K562 (cell line): ENCODE measurements at regions not wholly inside any gene's neighbourhood (a gene's known extent, or its start where the extent isn't known, plus 50 kb on each side); places are given as distances from the start of the nearest gene placed in this dataset.

ENCODE experiments used
- ATAC-seq: fragments of 200-7000 bp; cut with Tn5 transposase; 3 replicates; pipeline ENCODE4 v1.9.1; 2020; ENCODE audit warnings: moderate library complexity
- BruUV-seq: library from RNA; stranded (reverse); fragments of 400-500 nt; replicated peaks from 2 replicates; lab custom pipeline; 2021; lab: Mats Ljungman, UMichigan
- CTCF ChIA-PET: fragments of 300-600 bp; formaldehyde crosslinking; extraction: SDS; loops from one replicate; lab custom pipeline; 2021; ENCODE audit warnings: low intra/inter-chr PET ratio; lab: Yijun Ruan, JAX
- POLR2A ChIA-PET: fragments of 300-600, 350-650 bp; sonication (Branson Sonifier 250); formaldehyde crosslinking; extraction: SDS; loops from one replicate; lab custom pipeline; 2021; ENCODE audit warnings: antibody characterized with exemption, inconsistent platforms; lab: Yijun Ruan, JAX
- DNase-seq, 4 experiments: peaks; one replicate each; pipeline versions ENCODE4 v3.0.0 to v3.0.0-alpha.2; 2011 to 2018; ENCODE audit warnings: low spot score in 3 of 4, mixed read lengths in 3 of 4; ENCODE audit errors: extremely low read depth in 1 of 4
- FAIRE-seq: peaks from 2 replicates; lab custom pipeline; 2011; peaks lifted over from hg19 to GRCh38; lab: Jason Lieb, UNC
- H2AFZ ChIP-seq: 2 replicates; pipeline ENCODE4 v1.6.0; 2011; ENCODE audit warnings: low read depth, low read length, control low read depth, inconsistent platforms
- H3K27ac ChIP-seq: fragments of 200-600 bp; 3 replicates; pipeline ENCODE4 v1.8.0; 2011; ENCODE audit warnings: low read depth, mild to moderate bottlenecking, control low read depth, inconsistent platforms, low read length, moderate library complexity, mixed read lengths; ENCODE audit errors: extremely low read depth
- H3K27me3 ChIP-seq, 2 experiments: fragments of 300-600 bp in 1 of 2; 2 replicates in 1 of 2; 3 replicates in 1 of 2; pipeline versions ENCODE4 v1.6.0 to v1.8.0; 2011; ENCODE audit warnings: inconsistent platforms in 2 of 2, low read length in 2 of 2, mild to moderate bottlenecking in 1 of 2, mixed read lengths in 1 of 2, moderate library complexity in 1 of 2; ENCODE audit not compliant: control insufficient read depth in 2 of 2, insufficient read depth in 2 of 2
- H3K36me3 ChIP-seq: fragments of 300-600 bp; 3 replicates; pipeline ENCODE4 v1.8.0; 2011; ENCODE audit warnings: mild to moderate bottlenecking, low read length, inconsistent platforms; ENCODE audit not compliant: control insufficient read depth, insufficient read depth
- H3K4me1 ChIP-seq, 2 experiments: fragments of 200-600 bp in 1 of 2; replicated peaks in 1 of 2; 2 replicates in 1 of 2; 3 replicates in 1 of 2; pipeline versions ENCODE4 v1.5.1 to v1.8.0; 2011; ENCODE audit warnings: inconsistent platforms in 2 of 2, low read length in 2 of 2, mild to moderate bottlenecking in 1 of 2, mixed read lengths in 1 of 2, moderate library complexity in 1 of 2; ENCODE audit not compliant: control insufficient read depth in 2 of 2, insufficient read depth in 2 of 2
- H3K4me2 ChIP-seq: 2 replicates; pipeline ENCODE4 v1.6.1; 2011; ENCODE audit warnings: low read length, control low read depth, inconsistent platforms, mixed read lengths; ENCODE audit not compliant: insufficient read depth
- H3K4me3 ChIP-seq: fragments of 200-600 bp; sonication (generic), shearing (Covaris generic); 2 replicates; pipeline ENCODE4 v1.5.1; 2016; ENCODE audit warnings: control low read depth, inconsistent platforms
- H3K79me2 ChIP-seq: fragments of 200-600 bp; 3 replicates; pipeline ENCODE4 v1.8.0; 2011; ENCODE audit warnings: low read length, inconsistent platforms; ENCODE audit not compliant: control insufficient read depth, insufficient read depth
- H3K9ac ChIP-seq, 2 experiments: 2 replicates each; pipeline versions ENCODE4 v1.6.0 to v1.6.1; 2011; ENCODE audit warnings: low read depth in 2 of 2, low read length in 2 of 2, control low read depth in 1 of 2, inconsistent platforms in 1 of 2, mild to moderate bottlenecking in 1 of 2, mixed read lengths in 1 of 2; ENCODE audit not compliant: insufficient read depth in 1 of 2
- H3K9me1 ChIP-seq: one replicate; pipeline ENCODE4 v1.6.0; 2011; ENCODE audit warnings: inconsistent platforms, mild to moderate bottlenecking, low read length, moderate library complexity; ENCODE audit not compliant: control insufficient read depth, insufficient read depth
- H3K9me3 ChIP-seq: replicated peaks from 2 replicates; pipeline ENCODE4 v1.5.1; 2011; ENCODE audit warnings: low read depth, low read length, inconsistent platforms; ENCODE audit not compliant: control insufficient read depth, insufficient read depth
- H4K20me1 ChIP-seq: replicated peaks from 2 replicates; pipeline ENCODE4 v1.6.1; 2011; ENCODE audit warnings: low read length, inconsistent platforms, mixed read lengths; ENCODE audit not compliant: control insufficient read depth, insufficient read depth
- CCAR2 ChIP-seq: fragments of 200-400 bp; formaldehyde crosslinking; IDR thresholded peaks from 2 replicates; pipeline ENCODE4 v1.6.1; 2017; ENCODE audit warnings: mild to moderate bottlenecking, low read depth, low read length
- ELK1 ChIP-seq: sonication (generic); formaldehyde crosslinking; IDR thresholded peaks from 2 replicates; pipeline ENCODE4 v1.8.1; 2022; ENCODE audit warnings: missing genetic modification reagents
- FOXJ2 ChIP-seq: fragments of 200-800 bp; sonication (Bioruptor generic); IDR thresholded peaks from 2 replicates; pipeline ENCODE4 v1.6.1; 2016; ENCODE audit warnings: missing genetic modification characterization, missing compliant biosample characterization
- FOXK2 ChIP-seq, 2 experiments: fragments of 450-650 bp; IDR thresholded peaks in 1 of 2; conservative IDR thresholded peaks in 1 of 2; 2 replicates each; pipeline ENCODE4 v1.6.1; 2016; ENCODE audit warnings: low read depth in 2 of 2, mild to moderate bottlenecking in 1 of 2
- HMG20B ChIP-seq: fragments of 250-450 bp; sonication (Bioruptor Pico); IDR thresholded peaks from 2 replicates; pipeline ENCODE4 v1.5.0; 2021; ENCODE audit warnings: mild to moderate bottlenecking
- JUN ChIP-seq, 2 experiments: sonication (generic) in 1 of 2; formaldehyde crosslinking in 1 of 2; IDR thresholded peaks; 2 replicates each; pipeline versions ENCODE4 v1.6.1 to v1.8.0; 2012 to 2022; ENCODE audit warnings: borderline replicate concordance in 2 of 2, mild to moderate bottlenecking in 2 of 2, improper control_type of control experiment in 1 of 2, low read depth in 1 of 2, low read length in 1 of 2, missing genetic modification reagents in 1 of 2
- KLF1 ChIP-seq: fragments of 450-650 bp; IDR thresholded peaks from 2 replicates; pipeline ENCODE4 v1.6.1; 2016; ENCODE audit warnings: missing genetic modification characterization, missing compliant biosample characterization
- MEF2D ChIP-seq: conservative IDR thresholded peaks from 2 replicates; pipeline ENCODE4 v1.6.1; 2016; ENCODE audit warnings: low read depth, missing genetic modification characterization, missing compliant biosample characterization
- MNT ChIP-seq, 2 experiments: fragments of 450-650 bp; conservative IDR thresholded peaks; 2 replicates each; pipeline ENCODE4 v1.6.1; 2017; ENCODE audit warnings: mild to moderate bottlenecking in 2 of 2, moderate library complexity in 2 of 2
- NCOA1 ChIP-seq: fragments of 450-650 bp; IDR thresholded peaks from 2 replicates; pipeline ENCODE4 v1.6.1; 2016; ENCODE audit warnings: low read depth
- PPARD ChIP-seq: fragments of 250-450 bp; sonication (Bioruptor Pico); IDR thresholded peaks from 2 replicates; pipeline ENCODE4 v1.8.0; 2022; ENCODE audit warnings: inconsistent platforms, mild to moderate bottlenecking, moderate library complexity
- PREB ChIP-seq: sonication (generic); formaldehyde crosslinking; IDR thresholded peaks from 2 replicates; pipeline ENCODE4 v1.8.1; 2023; ENCODE audit warnings: mild to moderate bottlenecking, missing genetic modification reagents
- WGBS: fragments of 100-300 bp; shearing (Covaris generic); methylation state at CpG from one replicate; pipeline ENCODE4 v1.1.6; 2016; ENCODE audit warnings: low coverage, mixed read lengths; ENCODE audit not compliant: insufficient coverage; ENCODE audit errors: missing lambda C conversion rate; 5-methylcytosine and 5-hydroxymethylcytosine counted together
- in situ Hi-C: fragments of 300-500 bp; cut with MboI; formaldehyde crosslinking; loops from 4 replicates; pipeline ENCODE4 v1.15.0; 2018; ENCODE audit warnings: inconsistent platforms, mixed read lengths
- intact Hi-C: fragments of 100-400 bp; cut with micrococcal nuclease; formaldehyde crosslinking; loops from 2 replicates; pipeline ENCODE4 v1.14.2; 2022

- in situ Hi-C loops (no loop called here), intact Hi-C loops (loop anchor here (5.0 kb wide), 1 partner anchor 1559 kb away; no protein-coding TSS in a partner anchor)
- DNase-seq: no peak
- no peak overlapping the region for H3K4me3 ChIP-seq
- ATAC-seq: no peak
- ChIA-PET POLR2A (no interaction called here), CTCF (no interaction called here)
- H3K27ac ChIP-seq: no peak overlapping the region
- no peak overlapping the region for H3K9ac ChIP-seq
- H3K36me3 ChIP-seq: no peaks in the 10 kb centered on the region
- BruUV-seq: no TSS peak
- 2% methylated on average over 5 of the region's 5 CpGs for WGBS
- TF ChIP-seq PPARD (CRISPR knock-in tag) (no peak), CCAR2 (no peak), JUN (IDR thresholded peaks at IDR 0.05; ENCODE audit: borderline replicate concordance, low read depth, low read length) (no peak), JUN (CRISPR knock-in tag; IDR thresholded peaks at IDR 0.05; ENCODE audit: borderline replicate concordance) (no peak), ELK1 (no peak), MNT (conservative IDR thresholded peaks at IDR 0.05) (no peak), FOXK2 (conservative IDR thresholded peaks at IDR 0.05 in 1 of 2, IDR thresholded peaks at IDR 0.05 in 1 of 2; ENCODE audit: low read depth in 2 of 2) (no peak), PREB (CRISPR knock-in tag) (no peak), NCOA1 (no peak), HMG20B (no peak), KLF1 (tag) (no peak), MEF2D (tag) (no peak), FOXJ2 (tag) (no peak)
- H3K9me3 ChIP-seq: no peaks in the 10 kb centered on the region
- no peak for FAIRE-seq
- H3K79me2 ChIP-seq: no peaks in the 10 kb centered on the region
- 0 out of 2 replicates have a peak, but pooled peaks cover 3% of the 10 kb centered on the region for H4K20me1 ChIP-seq
- H3K9me1 ChIP-seq: no peaks in the 10 kb centered on the region
- no peaks in the 10 kb centered on the region for H3K4me1 ChIP-seq
- no peaks in the 10 kb centered on the region for H3K27me3 ChIP-seq
- H2AFZ ChIP-seq: no peak overlapping the region
- H3K4me2 ChIP-seq: no peak overlapping the region
These were observed 496.3 kb upstream of the MAP3K7 start for GRCh38 chr6:91083211-91083610.
